ENCODE measurements at regions not wholly inside any gene's neighbourhood (a gene's known extent, or its start where the extent isn't known, plus 50 kb on each side); places are given as distances from the start of the nearest gene placed in this dataset.

- Histone ChIP-seq H3K4me1 (no peaks in the 10 kb centered on the region), H3K36me3 (no peaks in the 10 kb centered on the region), H3K27ac (no peak overlapping the region), H3K27me3 (no peaks in the 10 kb centered on the region), H3K4me3 (no peak overlapping the region), H3K9me3 (no peaks in the 10 kb centered on the region)
- intact Hi-C loops (cut with DNase I; ENCODE audit: low total_unique reads) (no loop called here), in situ Hi-C loops (cut with MboI; ENCODE audit: low pct_ligation_motif_present in 1 of 4, low pct_unique_long_range_greater_than_20kb in 1 of 4, low sequenced_read_pairs in 3 of 4) (no loop called here)
- WGBS, 2 donors (ENCODE audit: low coverage in 1 of 2): 86% methylated on average over 10 of the region's 10 CpGs; no CpG with 5 or more reads in 1 of the 2 donors
- TF ChIP-seq, protein P1, sequence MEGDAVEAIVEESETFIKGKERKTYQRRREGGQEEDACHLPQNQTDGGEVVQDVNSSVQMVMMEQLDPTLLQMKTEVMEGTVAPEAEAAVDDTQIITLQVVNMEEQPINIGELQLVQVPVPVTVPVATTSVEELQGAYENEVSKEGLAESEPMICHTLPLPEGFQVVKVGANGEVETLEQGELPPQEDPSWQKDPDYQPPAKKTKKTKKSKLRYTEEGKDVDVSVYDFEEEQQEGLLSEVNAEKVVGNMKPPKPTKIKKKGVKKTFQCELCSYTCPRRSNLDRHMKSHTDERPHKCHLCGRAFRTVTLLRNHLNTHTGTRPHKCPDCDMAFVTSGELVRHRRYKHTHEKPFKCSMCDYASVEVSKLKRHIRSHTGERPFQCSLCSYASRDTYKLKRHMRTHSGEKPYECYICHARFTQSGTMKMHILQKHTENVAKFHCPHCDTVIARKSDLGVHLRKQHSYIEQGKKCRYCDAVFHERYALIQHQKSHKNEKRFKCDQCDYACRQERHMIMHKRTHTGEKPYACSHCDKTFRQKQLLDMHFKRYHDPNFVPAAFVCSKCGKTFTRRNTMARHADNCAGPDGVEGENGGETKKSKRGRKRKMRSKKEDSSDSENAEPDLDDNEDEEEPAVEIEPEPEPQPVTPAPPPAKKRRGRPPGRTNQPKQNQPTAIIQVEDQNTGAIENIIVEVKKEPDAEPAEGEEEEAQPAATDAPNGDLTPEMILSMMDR (IDR thresholded peaks at IDR 0.05): no peak
- TF ChIP-seq POLR2AphosphoS5 (IDR thresholded peaks at IDR 0.05) (no peak), POLR2A (IDR thresholded peaks at IDR 0.05) (no peak), EP300 (IDR thresholded peaks at IDR 0.05; ENCODE audit: low read depth) (no peak)
- no peak for DNase-seq
These were observed 1025.1 kb upstream of the CDH8 start for GRCh38 chr16:63061319-63061718.

DNA sequence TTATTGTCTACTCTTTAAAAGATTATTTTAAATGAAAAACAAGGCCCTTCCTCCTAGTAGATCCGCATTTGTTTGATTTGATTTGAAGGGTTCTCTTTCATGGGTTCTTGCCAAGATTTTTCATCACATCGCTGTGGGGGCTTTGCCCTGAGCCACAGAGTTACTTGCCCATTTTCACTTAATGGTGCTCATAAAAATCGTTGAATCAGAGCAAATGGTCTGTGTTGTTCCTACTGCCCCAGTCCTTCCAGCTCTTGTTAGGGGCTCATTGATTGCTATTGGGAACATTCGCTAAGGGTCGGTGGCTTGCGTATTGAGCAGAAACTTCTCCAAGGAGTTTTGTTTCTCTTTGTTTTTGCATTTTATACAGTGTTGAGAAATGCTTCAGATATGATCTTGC is 1023.4 kb upstream of the CDH8 start:
- H3K9me3 ChIP-seq: no peaks in the 10 kb centered on the region
- no peak overlapping the region for H3K4me3 ChIP-seq
- WGBS, 2 donors (ENCODE audit: low coverage in 1 of 2): 80% methylated on average over 6 of the region's 6 CpGs
- H3K27me3 ChIP-seq: no peaks in the 10 kb centered on the region
- no peaks in the 10 kb centered on the region for H3K36me3 ChIP-seq
- DNase-seq: no peak
- in situ Hi-C loops (cut with MboI; ENCODE audit: low pct_ligation_motif_present in 1 of 4, low pct_unique_long_range_greater_than_20kb in 1 of 4, low sequenced_read_pairs in 3 of 4): no loop called here
- no peak overlapping the region for H3K27ac ChIP-seq
- intact Hi-C loops (cut with DNase I; ENCODE audit: low total_unique reads): no loop called here
- TF ChIP-seq, protein P1 (IDR thresholded peaks at IDR 0.05): no peak
- TF ChIP-seq POLR2A (IDR thresholded peaks at IDR 0.05) (no peak), EP300 (IDR thresholded peaks at IDR 0.05; ENCODE audit: low read depth) (no peak), POLR2AphosphoS5 (IDR thresholded peaks at IDR 0.05) (no peak)
- H3K4me1 ChIP-seq: no peaks in the 10 kb centered on the region

- in situ Hi-C loops (cut with MboI; ENCODE audit: low pct_ligation_motif_present in 1 of 4, low pct_unique_long_range_greater_than_20kb in 1 of 4, low sequenced_read_pairs in 3 of 4): no loop called here
- no peaks in the 10 kb centered on the region for H3K9me3 ChIP-seq
These were observed 1021.1 kb upstream of the CDH8 start for GRCh38 chr16:63057341-63057740.

DNA sequence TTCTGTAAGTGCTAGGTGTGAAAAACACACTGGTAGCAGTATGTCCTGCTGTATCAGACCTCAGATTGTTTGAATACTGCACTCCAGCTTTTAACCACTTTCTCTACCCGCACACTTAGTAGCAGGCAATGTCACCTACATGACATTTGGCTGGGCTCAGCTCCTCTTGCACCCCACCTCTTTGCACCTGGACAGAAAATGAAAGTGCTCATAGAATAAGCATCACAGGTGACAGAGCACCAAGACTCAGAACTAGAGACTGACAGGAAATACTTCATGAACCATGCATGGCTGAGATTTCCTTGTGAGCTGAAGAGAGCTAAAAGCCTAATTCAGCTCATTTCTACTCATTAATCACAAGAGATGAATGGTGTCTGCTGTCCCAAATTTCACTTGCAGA is 1014.2 kb upstream of the CDH8 start:
- Histone ChIP-seq H3K4me1 (no peaks in the 10 kb centered on the region), H3K4me3 (no peak overlapping the region), H3K27me3 (no peaks in the 10 kb centered on the region), H3K27ac (no peak overlapping the region), H3K36me3 (no peaks in the 10 kb centered on the region), H3K9me3 (no peaks in the 10 kb centered on the region)
- intact Hi-C loops (cut with DNase I; ENCODE audit: low total_unique reads): no loop called here
- WGBS, 2 donors (ENCODE audit: low coverage in 1 of 2): 83 to 86% methylated on average over 1 of the region's 1 CpG
- no peak for DNase-seq
- in situ Hi-C loops (cut with MboI; ENCODE audit: low pct_ligation_motif_present in 1 of 4, low pct_unique_long_range_greater_than_20kb in 1 of 4, low sequenced_read_pairs in 3 of 4): no loop called here
- no peak for TF ChIP-seq POLR2A (IDR thresholded peaks at IDR 0.05)
- TF ChIP-seq EP300 (IDR thresholded peaks at IDR 0.05; ENCODE audit: low read depth): no peak
- TF ChIP-seq, protein P1 (IDR thresholded peaks at IDR 0.05): no peak
- no peak for TF ChIP-seq POLR2AphosphoS5 (IDR thresholded peaks at IDR 0.05)

More at GRCh38 chr16:63057341-63057740, 1021.1 kb upstream of the CDH8 start:
- WGBS, 2 donors (ENCODE audit: low coverage in 1 of 2): 66 to 79% methylated on average over 3 of the region's 3 CpGs
- H3K27me3 ChIP-seq: no peaks in the 10 kb centered on the region
- TF ChIP-seq POLR2A (IDR thresholded peaks at IDR 0.05) (no peak), EP300 (IDR thresholded peaks at IDR 0.05; ENCODE audit: low read depth) (no peak), POLR2AphosphoS5 (IDR thresholded peaks at IDR 0.05) (no peak)
- TF ChIP-seq, protein P1 (IDR thresholded peaks at IDR 0.05): no peak
- no peaks in the 10 kb centered on the region for H3K36me3 ChIP-seq
- H3K4me3 ChIP-seq: no peak overlapping the region
- H3K4me1 ChIP-seq: no peaks in the 10 kb centered on the region
- intact Hi-C loops (cut with DNase I; ENCODE audit: low total_unique reads): no loop called here
- no peak for DNase-seq
- H3K27ac ChIP-seq: no peak overlapping the region

Data from transverse colon (tissue), 4 donors.